Right ventricle myocardium superior (tissue), 1 donor: ENCODE measurements at regions not wholly inside any gene's neighbourhood (a gene's known extent, or its start where the extent isn't known, plus 50 kb on each side); places are given as distances from the start of the nearest gene placed in this dataset.

ENCODE experiments used
- ATAC-seq: fragments of 200-7000 bp; cut with Tn5 transposase; one replicate; pipeline ENCODE4 v1.9.1; 2020; ENCODE audit warnings: mild to moderate bottlenecking; ENCODE audit not compliant: poor library complexity
- DNase-seq: peaks from one replicate; pipeline ENCODE4 v3.0.0-alpha.2; 2020
- intact Hi-C: fragments of 100-400 bp; cut with DNase I; formaldehyde crosslinking; loops from one replicate; pipeline ENCODE4 v1.11.2; 2022
- donor health status: DM: no; HTN: yes; CAD: no; lungs with severe emphysema.

DNA sequence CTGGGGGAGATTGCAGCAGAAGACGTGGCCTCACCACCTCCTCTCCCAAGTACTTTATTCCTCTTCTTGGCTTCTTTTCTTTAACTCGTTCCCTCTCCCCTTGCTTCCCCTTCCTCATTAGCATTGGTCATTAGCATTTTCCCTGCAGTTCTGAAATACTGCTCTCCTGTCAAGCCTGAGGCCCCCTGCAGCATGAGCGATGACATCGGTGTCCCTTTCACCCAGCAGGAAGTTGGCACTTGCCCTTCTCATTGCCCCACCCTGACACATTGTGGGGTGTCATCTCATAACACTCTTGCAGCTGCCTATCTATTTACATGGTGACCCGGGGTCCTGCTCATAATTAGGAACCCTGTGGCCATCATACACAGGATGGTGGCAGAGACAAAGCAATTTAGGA lies 167.1 kb downstream of the ARRDC4 start:
- ATAC-seq (no peak), DNase-seq (no peak)
- intact Hi-C loops = no loop called here

DNA sequence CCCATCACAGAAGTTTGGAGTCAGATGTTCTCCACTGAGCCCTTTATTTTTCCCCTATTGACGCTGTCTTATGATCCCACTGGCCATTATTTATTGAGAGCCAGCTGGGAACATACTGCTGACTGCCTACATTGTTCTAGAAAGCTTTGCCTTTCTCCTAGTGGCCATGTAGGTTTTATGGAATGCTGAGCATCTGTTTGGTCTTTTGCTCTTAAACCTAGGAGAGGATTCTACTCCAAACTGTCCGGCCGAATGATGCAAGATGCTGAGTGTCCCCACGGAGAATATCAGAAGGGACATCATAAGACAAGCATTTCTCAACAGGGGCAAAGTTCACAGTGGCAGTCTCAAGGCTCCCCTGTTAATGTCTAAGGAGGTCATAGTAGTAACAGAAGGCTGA lies 171.4 kb downstream of the ARRDC4 start:
- DNase-seq (no peak), ATAC-seq (no peak)
- intact Hi-C loops = no loop called here

GRCh38 chr15:98134905-98135304 lies 174.4 kb downstream of the ARRDC4 start:
- no peak for DNase-seq
- intact Hi-C loops = no loop called here
- ATAC-seq = no peak

DNA sequence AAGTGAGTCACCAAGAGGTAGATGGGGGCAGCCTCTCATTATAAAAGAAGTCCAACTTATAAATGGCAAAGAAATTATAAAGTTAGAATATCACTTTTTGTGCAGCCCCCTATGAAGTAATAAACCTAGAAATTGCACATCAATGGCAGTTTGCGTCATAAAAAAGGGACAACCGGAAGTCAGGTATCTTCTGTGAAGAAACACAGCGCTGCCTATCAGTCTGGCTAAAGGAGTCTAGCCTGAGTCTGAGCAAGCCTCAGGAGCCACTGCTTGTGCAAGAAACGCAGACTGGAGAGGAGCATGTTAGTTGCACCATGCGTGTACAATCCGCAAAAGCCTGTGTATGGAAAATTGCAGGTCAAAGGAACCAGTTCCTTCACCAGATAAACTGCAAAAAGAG lies 178.4 kb downstream of the ARRDC4 start:
- intact Hi-C loops = no loop called here
- DNase-seq = no peak
- no peak for ATAC-seq

DNA sequence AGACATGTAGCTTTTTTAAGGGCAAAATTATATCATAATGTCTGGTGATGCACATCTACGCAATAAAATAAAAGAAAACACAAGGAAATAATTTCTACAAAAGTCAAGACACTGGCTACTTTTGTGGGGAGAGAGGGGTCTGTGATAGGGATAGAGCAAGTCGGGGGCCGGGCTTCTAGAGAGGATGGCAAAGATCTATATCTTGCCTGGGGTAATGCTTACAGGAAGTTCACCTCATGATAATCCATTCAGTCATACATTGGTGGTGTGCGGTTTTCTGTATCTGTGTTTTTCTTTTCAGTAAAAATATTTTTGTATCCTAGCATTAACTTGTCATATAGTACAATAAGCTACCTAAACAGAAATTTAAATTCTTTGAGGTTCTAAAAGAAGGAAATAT lies 178.8 kb downstream of the ARRDC4 start:
- intact Hi-C loops = no loop called here
- DNase-seq = no peak
- no peak for ATAC-seq

DNA sequence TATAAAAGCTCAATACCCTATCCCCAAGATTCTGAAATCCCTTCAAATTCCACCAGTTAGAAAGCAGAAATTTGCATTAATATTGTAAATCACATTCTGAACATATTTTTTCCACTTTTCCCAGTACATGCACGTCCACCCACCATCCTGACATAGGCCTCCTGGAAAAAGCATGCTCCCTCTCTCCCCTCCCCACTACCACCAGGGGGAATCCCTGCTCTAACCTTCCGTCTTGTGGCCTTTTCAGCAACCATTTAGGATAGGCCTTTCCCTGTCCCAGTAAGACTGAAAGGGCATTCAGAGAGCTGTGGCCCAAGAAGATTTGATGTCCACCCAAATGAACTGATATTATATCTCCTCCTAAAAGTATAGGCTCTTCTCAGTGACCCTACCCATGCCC lies 182.1 kb downstream of the ARRDC4 start:
- no peak for ATAC-seq
- intact Hi-C loops = no loop called here
- DNase-seq = no peak

DNA sequence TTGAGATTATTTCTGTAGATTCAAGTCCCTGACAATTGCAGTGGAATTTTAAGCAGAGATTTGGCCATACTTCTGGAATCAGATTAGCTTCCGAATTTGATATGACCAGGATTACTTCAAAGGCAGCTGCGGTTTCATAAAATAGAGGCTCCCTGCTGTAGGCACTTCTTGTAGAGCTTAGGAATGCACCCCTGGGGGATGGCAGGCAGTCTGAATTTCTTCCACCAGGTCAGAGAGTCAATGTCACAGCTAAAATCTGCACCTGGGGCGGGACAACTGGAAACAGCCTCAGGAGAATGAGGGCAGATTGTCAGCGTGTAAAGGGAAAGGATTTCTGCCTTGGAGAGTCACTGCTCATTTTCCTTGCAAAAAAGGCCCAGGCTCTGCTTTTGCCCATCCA lies 182.6 kb downstream of the ARRDC4 start:
- ATAC-seq = no peak
- intact Hi-C loops = no loop called here
- no peak for DNase-seq

- no peak for ATAC-seq
- intact Hi-C loops = no loop called here
- no peak for DNase-seq
These were observed 183.9 kb downstream of the ARRDC4 start for GRCh38 chr15:98144388-98144787.

DNA sequence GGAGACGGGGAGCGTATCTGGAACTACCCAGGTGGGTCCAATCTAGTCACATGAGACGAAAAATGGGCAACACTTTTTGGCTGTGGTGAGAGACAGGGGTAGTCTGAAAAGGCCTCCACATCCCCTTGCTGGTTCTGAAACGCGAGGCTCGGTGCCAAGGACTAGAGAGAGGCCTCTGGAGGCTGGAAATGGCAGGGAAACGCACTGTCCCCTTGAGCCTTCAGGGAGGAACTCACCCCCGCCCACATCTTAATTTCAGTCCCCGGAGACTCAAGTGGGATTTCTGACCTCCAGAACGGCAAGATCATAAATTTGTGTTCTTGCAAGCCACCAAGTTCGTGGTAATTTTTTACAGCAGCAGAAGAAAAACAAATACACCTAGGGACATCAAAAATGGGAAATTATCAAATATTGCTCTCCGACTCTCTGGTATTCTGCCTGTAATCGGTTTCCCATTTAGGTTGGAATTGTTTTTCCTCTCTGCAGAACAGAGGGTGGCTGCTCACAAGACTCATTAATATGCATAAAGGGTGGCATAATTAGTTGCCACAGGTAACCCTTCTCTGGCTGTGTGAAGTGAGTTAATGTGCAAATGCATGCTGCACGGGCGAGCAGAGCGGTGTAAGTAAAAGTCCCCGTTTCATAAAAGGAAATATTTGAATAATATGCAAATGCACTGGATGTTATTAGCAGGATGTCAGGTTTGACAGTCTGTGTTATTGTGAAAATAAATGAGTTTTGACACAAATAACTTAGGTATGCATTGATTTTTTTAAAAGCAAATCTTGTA lies 185.7 kb downstream of the ARRDC4 start:
- intact Hi-C loops = no loop called here
- ATAC-seq = no peak
- DNase-seq = no peak

- intact Hi-C loops = no loop called here
- no peak for ATAC-seq
- DNase-seq = no peak
These were observed 186.9 kb downstream of the ARRDC4 start for GRCh38 chr15:98147415-98147814.

- no peak for ATAC-seq
- DNase-seq = no peak
- intact Hi-C loops = no loop called here
These were observed 189.6 kb downstream of the ARRDC4 start for GRCh38 chr15:98150084-98150483.

DNA sequence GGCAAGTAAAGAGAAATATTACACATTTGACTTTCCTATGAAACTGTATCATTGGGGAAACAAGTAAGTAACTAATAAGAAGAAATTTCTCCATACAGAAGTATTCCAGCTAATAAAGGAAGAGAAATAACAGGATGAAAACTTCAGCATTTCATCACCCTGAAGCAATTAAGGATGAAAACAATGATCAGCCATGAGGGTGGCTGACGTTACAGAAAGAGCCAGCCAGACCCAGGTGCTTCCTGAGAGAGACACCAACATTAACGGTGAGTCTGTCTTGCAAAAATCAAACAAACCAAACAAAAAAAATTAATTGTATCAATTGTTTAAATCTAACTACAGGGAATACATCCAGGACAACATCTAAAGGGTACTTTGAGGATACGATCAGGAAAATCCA lies 190.0 kb downstream of the ARRDC4 start:
- no peak for DNase-seq
- intact Hi-C loops = no loop called here
- no peak for ATAC-seq

GRCh38 chr15:98151096-98151495 lies 190.6 kb downstream of the ARRDC4 start:
- no peak for DNase-seq
- intact Hi-C loops = no loop called here

DNA sequence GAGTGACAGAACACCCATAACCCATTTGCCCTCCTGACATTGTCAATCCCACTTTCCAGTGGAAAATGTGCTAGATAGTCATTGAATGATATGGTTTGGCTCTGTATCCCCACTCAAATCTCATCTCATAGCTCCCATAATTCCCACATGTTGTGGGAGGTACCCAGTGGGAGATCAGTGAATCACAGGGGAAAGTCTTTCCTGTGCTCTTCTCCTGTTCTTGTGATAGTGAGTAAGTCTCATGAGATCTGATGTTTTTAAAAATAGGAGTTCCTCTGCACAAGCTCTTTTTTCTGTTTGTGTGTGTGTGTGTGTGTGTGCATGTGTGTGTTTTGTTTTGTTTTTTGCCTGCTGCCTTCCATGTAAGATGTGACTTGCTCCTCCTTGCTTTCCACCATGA lies 191.7 kb downstream of the ARRDC4 start:
- ATAC-seq = no peak
- DNase-seq = no peak
- intact Hi-C loops = no loop called here

More at GRCh38 chr15:98151096-98151495, 190.6 kb downstream of the ARRDC4 start:
- ATAC-seq = no peak

DNA sequence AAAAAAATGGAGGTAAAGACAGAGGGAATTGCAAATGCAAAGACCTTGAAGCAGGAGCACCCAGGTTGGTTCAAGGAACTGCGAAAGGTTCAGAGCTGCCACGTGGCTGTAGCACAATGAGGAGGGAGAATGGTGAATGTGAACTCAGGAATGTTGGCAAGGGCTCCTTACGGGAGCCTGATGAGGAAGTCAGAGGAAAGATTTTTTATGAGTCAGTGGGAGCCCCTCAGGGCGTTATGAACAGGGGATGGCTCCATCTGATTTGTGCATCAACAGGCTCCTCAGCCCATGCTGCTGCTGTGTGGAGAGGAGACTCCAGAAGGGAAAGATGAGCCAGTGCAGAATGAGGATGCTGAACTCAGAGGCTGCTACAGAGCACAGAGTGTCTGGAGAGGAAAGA lies 194.4 kb downstream of the ARRDC4 start:
- DNase-seq (no peak), ATAC-seq (no peak)
- intact Hi-C loops = no loop called here

DNA sequence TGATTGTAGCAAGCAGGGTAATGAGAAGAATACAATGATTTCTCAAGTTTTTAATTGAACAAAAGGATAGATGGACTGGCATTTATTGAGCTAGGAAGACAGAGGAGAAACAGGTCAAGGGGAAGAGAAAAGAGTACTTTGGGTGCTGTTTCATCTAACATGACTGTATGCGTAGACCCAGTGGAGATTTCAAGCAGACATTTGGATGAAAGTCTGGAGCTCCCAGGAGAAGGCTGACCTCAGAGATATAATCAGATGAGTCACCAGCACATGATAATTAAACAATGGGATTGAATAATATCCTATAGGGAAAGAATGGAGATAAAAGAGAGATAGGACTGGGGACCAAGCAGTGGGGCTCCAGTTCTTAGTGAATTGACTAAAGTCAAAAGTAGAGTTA lies 194.9 kb downstream of the ARRDC4 start:
- intact Hi-C loops = no loop called here
- ATAC-seq (no peak), DNase-seq (no peak)

DNA sequence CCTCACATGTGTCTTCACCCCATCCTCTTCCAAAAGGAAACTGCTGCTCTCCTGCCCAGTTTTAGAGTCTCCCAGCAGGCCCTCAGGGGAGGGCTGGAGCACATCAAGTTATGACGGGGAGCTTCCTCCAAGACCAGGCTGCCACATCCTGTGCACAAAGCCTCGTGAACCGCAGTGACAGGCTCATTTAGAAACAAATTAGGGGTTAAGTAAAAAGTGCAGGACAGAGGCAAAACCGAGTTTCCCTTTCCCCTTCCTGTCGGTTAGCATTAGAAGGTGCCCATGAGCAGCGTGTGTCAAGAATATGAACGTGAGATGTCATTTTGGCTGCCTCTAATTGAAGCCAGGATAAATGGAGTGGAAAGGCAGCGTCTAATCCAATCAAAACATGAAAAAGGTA lies 199.7 kb downstream of the ARRDC4 start:
- ATAC-seq (no peak), DNase-seq (no peak)
- intact Hi-C loops = no loop called here

DNA sequence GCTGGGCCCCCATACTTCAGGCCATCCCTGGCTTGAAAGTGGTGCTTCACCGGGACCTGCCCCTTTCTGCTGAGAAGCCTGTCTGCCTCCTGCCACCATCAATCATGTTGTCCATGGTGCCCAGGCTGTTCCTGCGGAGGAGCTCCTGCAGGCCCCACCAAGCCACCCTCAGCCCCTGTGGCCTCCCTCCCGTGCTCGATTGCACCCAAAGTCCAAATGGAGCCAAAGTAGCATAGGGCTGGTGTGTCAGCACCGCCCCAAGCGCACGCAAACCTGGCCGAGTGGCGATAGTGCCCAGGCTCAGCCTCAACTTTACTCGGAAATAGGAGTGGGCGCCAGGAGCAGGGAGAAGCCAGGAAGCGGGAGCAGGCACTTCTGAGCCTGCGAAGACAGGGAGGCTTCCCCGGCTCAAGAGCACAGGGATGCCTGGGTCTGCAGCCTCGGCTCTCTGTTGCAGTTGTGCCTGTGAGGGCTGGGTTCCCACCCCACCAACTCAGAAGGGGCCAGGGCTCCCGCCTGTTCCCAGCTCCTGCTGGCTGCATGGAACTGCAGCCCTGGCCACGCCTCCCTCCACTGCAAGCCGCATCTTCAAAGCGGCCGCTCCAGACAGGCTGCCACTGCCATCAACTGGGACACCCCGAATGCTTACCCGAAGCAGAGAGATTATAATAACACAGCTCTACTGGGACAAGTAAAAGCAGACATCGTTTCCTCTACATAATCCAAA lies 203.0 kb downstream of the ARRDC4 start:
- DNase-seq (no peak), ATAC-seq (no peak)
- intact Hi-C loops = no loop called here

DNA sequence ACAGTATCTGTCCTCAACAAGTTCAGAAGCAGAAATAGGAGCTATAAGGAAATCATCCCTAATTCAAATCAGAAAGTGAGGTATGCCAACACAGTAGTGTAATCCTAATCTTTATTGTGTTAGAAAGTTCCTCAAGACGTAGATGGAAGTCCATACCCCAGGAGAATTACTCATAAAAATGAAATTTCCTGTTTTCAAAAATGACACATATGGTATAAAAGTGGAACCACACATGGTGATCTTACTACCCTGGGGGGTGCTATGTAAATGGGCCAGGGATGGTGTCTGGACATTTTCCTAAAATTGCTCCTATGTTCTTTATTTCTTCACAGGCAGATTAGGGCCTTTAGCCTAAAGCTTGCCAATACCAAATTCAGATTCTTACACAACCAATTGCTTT lies 204.1 kb downstream of the ARRDC4 start:
- DNase-seq = no peak
- ATAC-seq = no peak
- intact Hi-C loops = no loop called here

DNA sequence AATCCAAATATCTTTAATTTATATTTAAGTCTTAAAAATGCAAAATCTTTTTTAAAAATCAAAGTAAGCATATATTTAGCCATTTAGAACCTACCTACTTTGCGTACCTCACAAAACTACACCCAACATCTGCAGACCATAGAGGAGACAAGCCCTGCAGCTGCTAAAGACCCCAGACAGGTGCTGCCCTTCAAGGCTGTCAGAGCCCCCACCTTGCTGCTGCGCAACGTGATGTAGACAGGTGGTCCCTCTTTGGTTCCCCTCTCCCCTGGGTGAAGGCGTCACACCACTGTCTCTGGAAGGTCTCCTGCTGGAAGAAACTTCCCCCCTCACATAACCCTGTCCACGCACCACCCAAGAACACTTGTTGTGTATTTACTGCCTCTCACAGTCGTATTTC lies 204.5 kb downstream of the ARRDC4 start:
- ATAC-seq = no peak
- intact Hi-C loops = no loop called here
- no peak for DNase-seq
